HL-60 (cell line): ENCODE measurements at regions not wholly inside any gene's neighbourhood (a gene's known extent, or its start where the extent isn't known, plus 50 kb on each side); places are given as distances from the start of the nearest gene placed in this dataset.

Source experiments
- CTCF ChIP-seq: IDR thresholded peaks from one replicate; pipeline ENCODE4 v1.5.1; 2011; ENCODE audit warnings: low read length, control low read depth, inconsistent platforms; ENCODE audit not compliant: insufficient read depth
- POLR2AphosphoS5 ChIP-seq: IDR thresholded peaks from 2 replicates; pipeline ENCODE4 v1.6.1; 2012; ENCODE audit warnings: low read depth
- REST ChIP-seq: IDR thresholded peaks from 2 replicates; pipeline ENCODE4 v1.6.1; 2012; ENCODE audit warnings: low read depth; ENCODE audit not compliant: insufficient replicate concordance

GRCh38 chr4:63637270-63637669 is 772.0 kb downstream of the TECRL start:
- TF ChIP-seq CTCF (no peak), REST (no peak), POLR2AphosphoS5 (no peak)
